SIG-M5 (cell line): ENCODE measurements at regions not wholly inside any gene's neighbourhood (a gene's known extent, or its start where the extent isn't known, plus 50 kb on each side); places are given as distances from the start of the nearest gene placed in this dataset.

Experiments used
- DNase-seq: peaks from one replicate; lab custom pipeline; 2025; lab: John Stamatoyannopoulos, UW

DNA sequence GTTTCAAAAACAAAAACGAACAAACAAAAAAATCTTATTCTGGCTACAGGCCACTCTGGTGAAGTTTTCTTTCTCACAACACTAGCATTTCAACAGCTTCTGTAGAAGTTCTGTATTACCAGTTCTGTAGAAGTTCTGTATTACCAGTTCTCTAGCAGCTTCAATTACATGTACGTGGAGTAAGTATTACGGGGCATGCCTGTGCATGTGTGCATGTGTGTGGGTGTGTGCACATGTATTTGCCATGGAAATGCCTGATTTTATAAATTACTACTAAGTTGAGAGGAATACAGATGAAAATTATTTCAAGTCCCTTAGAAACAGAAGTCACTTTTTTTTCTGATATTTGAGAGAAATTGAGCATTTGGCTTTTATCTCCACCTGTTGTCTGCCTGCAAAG is 414.2 kb downstream of the FOXO1 start:
- no peak for DNase-seq

- no peak for DNase-seq
Measured at GRCh38 chr13:40252676-40253075, 413.8 kb downstream of the FOXO1 start.

GRCh38 chr13:40254394-40254793 is 412.0 kb downstream of the FOXO1 start:
- no peak for DNase-seq

DNA sequence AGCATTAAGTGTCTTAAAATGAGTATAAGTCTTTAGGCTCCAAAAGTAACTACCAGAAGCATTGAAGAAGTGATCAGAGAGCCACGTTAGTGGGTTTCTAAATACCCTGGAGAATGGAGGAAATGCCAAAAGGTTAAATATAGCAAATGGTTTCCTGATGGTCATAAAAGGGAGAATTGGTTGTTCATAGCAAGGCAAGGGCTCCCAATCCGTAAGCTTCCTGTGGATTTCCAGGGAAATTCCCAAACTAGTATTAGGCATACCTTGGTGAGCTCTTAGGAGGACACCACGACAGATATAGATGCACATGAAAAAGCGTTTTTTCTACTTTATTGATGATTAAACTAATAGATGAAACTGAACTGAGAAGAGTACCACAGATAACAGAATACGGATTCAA is 410.9 kb downstream of the FOXO1 start:
- DNase-seq: no peak

DNA sequence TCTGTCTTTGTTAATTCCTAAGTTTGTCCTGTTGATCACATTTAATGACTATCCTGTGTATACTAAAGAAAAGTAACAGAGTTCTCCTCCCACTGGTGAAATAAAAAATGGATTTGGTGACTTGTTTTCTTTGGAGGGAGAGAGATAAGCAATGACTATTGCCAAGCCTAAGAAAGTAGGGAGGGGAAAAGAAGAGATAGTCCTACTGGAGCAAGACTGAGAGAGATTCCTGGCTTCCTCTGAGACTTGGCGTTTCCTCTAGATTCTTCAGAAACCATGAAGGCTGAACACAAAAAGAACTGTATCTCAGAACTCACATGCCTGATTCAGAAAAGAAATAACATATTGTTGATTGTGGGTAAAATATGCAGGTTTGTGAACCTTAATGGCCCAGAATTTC is 406.5 kb downstream of the FOXO1 start:
- DNase-seq: no peak

GRCh38 chr13:40261336-40261735 is 405.1 kb downstream of the FOXO1 start:
- no peak for DNase-seq

DNA sequence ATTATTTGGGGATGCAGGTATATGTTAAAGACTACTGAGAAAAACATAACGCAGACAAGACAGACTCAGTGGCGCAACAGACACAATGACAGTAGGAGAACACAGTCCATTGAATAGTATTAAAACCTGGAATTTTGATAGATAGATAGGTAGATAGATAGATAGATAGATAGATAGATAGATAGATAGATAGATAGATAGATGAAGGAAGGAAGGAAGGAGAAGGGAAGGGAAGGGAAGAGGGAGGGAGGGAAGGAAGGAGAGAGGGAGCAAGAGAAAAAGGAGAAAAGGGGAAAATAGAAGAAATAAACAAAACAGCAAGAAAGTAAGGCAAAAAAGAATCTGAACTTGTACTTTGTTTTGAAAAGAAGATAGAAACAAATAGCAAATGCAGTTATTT is 404.5 kb downstream of the FOXO1 start:
- no peak for DNase-seq

DNA sequence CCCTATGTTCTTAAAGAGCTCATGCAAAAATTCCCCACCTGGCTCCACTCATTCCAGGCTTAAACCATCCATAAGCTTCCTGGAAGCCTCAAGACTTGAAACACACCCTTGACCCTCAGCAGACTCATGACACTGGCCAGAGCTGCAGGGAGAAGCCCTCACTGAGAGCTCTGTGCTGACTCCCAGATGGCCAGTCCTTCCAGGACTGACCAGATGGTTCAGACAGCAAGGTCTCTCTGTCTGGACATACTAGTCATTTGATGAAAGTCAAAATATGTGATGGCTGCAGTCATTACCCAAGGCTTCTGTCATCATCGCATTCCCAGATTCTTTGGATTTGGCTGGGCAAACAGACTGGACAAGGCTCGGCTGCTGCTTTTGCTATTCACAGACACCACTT is 397.4 kb downstream of the FOXO1 start:
- DNase-seq: no peak

DNA sequence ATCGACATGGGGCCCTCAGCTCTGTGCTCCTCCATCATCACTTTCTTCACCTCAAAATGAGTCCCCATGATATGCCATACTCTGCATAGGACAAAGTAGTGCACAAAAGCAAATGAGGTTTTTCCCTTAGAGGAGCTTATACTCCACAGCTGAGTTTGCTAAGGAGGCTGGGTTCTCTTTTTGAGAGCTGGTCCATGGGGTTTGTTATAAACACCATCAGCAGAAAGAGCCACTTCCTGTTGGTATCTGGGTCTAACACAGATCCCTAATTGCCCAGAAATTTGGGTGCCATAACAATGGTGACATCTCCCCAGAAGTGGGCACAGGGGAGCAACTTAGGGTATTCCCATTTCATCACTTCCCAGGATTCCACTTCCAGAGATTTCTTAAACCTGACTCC is 395.7 kb downstream of the FOXO1 start:
- no peak for DNase-seq

- DNase-seq: no peak
Measured at GRCh38 chr13:40271271-40271885, 395.1 kb downstream of the FOXO1 start.

GRCh38 chr13:40271931-40272775 is 394.3 kb downstream of the FOXO1 start:
- no peak for DNase-seq

GRCh38 chr13:40272776-40273139 is 393.7 kb downstream of the FOXO1 start:
- DNase-seq: no peak

DNA sequence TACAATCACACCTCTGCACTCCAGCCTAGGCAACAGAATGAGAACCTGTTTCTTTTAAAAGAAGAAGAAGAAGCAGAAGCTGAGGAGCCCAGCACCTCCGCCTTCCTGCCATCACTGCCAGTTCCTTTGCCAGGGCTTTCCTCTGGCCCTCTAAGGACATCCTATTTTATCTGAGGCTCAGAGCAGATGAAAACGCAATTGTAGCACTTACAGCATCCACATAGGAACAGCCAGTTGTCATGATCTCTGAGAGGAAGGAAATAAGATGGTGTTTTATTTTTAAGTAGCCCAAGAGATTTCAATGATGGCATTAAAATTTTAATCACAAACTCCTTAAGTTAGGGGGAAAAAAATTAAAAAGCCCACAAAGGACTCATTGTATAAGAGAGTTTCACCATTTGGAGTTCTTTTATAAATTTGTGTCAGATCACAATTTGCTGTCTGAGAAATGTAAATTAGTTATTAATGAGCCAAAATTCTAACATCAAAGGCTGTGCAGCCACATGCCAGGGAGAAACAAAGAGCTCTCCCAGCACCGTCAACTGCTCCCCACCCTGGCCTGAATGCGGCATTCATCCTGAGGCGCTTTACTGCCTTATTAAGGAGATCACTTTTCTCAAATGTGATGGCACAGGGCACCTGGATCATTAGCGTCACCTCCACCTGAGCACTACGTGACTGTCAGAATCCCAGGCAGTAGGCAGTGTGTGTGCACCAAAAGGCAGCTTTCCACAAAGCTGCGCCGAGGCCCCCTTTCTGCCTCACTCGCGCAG is 393.0 kb downstream of the FOXO1 start:
- DNase-seq: no peak

DNA sequence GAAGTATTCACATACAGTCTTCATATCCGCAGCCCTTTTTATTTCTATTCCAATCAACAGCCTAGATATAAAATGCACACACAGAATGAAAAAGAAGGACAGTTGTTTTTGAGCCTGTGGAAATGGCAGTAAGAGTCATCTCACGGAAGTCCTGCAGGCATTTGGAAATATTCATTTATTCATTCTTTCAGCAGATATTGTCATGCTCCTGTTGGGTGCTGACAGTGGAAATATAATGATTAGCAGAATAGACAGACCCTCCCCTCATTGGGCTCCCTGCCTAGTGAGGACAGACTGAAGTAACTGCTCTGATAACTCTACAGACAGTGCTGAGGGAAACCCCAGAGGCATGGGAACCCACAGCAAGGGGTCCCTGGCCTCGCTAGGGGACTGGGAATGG is 392.3 kb downstream of the FOXO1 start:
- DNase-seq: no peak

GRCh38 chr13:40275155-40275554 is 391.3 kb downstream of the FOXO1 start:
- no peak for DNase-seq

GRCh38 chr13:40275636-40276035 is 390.8 kb downstream of the FOXO1 start:
- no peak for DNase-seq

DNA sequence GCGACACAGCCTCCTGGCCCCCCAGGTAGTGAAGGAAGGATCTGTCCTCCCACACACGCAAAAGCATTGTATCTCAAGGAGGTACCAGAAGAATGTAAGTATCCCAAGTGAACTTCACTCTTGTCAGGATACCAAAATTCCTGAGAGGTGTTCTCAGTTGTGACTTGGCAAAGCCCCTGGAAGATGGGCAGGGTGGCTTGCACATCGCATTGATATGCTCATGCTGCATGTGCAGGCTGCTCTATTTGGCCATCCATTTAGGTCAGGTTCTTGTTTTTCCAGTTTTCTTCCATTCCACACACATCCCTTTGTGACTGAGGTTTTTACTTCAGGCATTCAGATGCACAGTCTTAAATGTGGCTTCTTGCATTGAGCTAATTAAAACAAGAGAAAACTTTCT is 382.8 kb downstream of the FOXO1 start:
- no peak for DNase-seq

- DNase-seq: no peak
Measured at GRCh38 chr13:40285634-40286033, 380.8 kb downstream of the FOXO1 start.

DNA sequence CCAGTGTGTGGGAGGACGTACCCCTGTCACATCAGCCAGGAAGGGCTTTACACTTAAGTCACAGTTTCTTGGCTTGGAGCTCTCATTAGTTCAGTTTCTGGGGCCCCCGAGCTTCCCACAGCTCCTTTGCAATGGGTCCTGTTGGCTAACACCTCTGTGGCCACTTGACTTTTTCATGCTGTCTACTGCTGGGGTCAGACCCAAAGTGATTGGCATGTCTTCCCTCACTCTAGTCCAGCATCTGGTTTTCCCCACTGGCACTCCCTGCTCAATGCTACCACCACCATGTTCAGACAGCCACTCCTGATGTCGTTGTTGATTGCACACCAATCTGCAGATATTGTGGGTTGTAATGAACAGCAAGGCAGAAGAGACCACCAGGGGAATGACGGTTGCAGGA is 379.0 kb downstream of the FOXO1 start:
- DNase-seq: no peak

DNA sequence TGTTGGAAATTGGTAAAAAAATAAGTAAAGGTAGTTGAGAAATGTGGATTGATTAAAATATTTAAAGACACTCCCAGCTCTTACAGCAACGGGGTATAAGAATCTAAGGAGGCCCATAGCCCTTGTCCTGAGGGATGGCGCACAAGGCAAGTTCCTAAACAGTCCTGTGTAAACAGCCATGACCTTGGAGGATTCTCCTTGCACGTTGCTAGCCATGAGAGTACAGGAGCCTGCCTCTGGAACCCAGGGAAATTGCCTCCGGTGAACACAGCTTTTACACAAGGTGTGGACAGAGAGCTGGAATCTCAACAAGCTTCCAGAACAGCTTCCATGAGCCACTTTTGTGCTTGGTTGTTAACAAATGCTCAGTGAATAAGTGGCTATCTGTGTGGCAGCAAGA is 378.2 kb downstream of the FOXO1 start:
- no peak for DNase-seq

- DNase-seq: no peak
Measured at GRCh38 chr13:40290758-40291157, 375.7 kb downstream of the FOXO1 start.

DNA sequence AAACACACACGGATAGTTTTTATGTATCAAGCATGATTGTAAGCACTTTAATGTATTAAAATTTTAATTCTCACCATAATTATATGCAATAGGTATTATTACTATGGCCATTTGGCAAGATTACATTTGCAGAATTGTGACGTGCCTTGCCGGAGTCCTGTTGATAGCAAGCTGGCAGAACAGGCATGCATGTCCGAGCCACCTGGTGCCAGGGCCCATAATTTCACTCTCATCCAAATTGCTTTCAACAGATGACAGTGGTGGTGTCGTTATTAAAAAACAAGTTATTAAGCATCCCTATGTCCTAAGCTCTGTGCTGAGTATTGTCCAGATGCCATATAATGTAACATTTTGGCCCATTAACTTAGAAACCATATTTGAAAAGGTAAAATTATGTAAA is 374.3 kb downstream of the FOXO1 start:
- no peak for DNase-seq

- DNase-seq: no peak
Measured at GRCh38 chr13:40292536-40292935, 373.9 kb downstream of the FOXO1 start.
